Activated T-helper 2 cell treated with anti-CD3 and anti-CD28 coated beads, Interferon-gamma antibody, Interleukin-2, Interleukin-4, amounts not matched to agents 10 μg/mL and 5 μg/mL and 100 μg/mL, durations not matched to agents 14 hours and 24 hours and 36 hours (primary cell): ENCODE measurements at regions not wholly inside any gene's neighbourhood (a gene's known extent, or its start where the extent isn't known, plus 50 kb on each side); places are given as distances from the start of the nearest gene placed in this dataset.

Experiments
- DNase-seq: peaks from one replicate; pipeline ENCODE4 v3.0.0; 2021; ENCODE audit warnings: low spot score
- H3K27ac Mint-ChIP-seq: one replicate; pipeline ENCODE4 v1.8.0; 2021; ENCODE audit warnings: mixed read lengths
- H3K27me3 Mint-ChIP-seq: one replicate; pipeline ENCODE4 v1.8.0; 2021; ENCODE audit warnings: low read depth, mixed read lengths
- H3K36me3 Mint-ChIP-seq: one replicate; pipeline ENCODE4 v1.8.0; 2021; ENCODE audit warnings: low read depth, mixed read lengths
- H3K4me1 Mint-ChIP-seq: one replicate; pipeline ENCODE4 v1.8.0; 2021; ENCODE audit warnings: low read depth, mixed read lengths
- H3K4me3 Mint-ChIP-seq: one replicate; pipeline ENCODE4 v1.8.0; 2021; ENCODE audit warnings: low read depth, mild to moderate bottlenecking, moderate library complexity, mixed read lengths
- H3K9me3 Mint-ChIP-seq: one replicate; pipeline ENCODE4 v1.8.0; 2021; ENCODE audit warnings: mixed read lengths
- intact Hi-C: fragments of 100-400 bp; cut with micrococcal nuclease; formaldehyde crosslinking; loops from one replicate; pipeline ENCODE4 v1.15.1; 2023

DNA sequence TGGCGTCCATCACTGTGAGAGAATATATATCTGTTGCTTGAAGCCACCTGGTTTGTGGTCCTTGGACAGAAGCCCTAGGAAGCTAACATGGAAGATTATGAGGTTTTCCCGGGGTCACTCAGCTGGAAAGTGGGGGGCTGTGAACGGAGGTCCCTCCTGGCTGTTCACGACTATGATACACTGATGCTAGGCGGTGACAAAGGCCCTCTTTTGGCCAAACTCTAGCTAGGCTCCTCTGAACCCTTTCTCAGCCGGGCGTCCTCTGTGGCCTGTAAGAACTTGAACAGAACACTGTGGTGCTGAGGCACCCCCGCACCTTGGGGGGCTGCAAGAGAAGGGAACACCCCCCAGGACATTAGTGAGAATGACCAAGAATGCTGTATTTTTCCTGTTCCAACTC lies 164.6 kb downstream of the TFCP2L1 start:
- Mint-ChIP-seq H3K9me3 (no peaks in the 10 kb centered on the region), H3K27me3 (no peaks in the 10 kb centered on the region), H3K4me3 (no peak overlapping the region), H3K4me1 (no peaks in the 10 kb centered on the region), H3K27ac (no peak overlapping the region), H3K36me3 (no peaks in the 10 kb centered on the region)
- no peak for DNase-seq
- intact Hi-C loops = no loop called here

DNA sequence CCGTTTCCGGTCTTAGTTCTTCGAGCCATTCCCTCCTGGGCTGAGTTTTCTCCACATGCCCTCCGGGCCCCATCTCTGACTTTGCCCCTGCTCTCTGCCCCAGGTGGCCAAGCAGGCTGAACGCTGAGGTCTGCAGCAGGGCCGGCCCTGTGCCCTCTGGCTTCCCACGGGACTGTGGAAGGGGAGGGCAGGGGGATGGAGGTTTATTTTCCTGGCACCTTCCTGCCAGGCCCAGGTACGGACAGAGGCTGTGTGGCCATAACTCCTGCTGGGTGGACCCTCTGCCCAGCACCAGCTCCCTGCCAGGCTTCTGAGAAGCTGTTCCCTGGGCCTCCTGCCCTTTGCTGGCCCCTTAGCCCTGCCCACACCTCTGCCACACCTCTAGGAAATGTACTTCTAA lies 164.0 kb downstream of the TFCP2L1 start:
- intact Hi-C loops = no loop called here
- Mint-ChIP-seq H3K36me3 (no peaks in the 10 kb centered on the region), H3K27me3 (no peaks in the 10 kb centered on the region), H3K4me3 (no peak overlapping the region), H3K9me3 (no peaks in the 10 kb centered on the region), H3K27ac (no peak overlapping the region), H3K4me1 (no peaks in the 10 kb centered on the region)
- no peak for DNase-seq

DNA sequence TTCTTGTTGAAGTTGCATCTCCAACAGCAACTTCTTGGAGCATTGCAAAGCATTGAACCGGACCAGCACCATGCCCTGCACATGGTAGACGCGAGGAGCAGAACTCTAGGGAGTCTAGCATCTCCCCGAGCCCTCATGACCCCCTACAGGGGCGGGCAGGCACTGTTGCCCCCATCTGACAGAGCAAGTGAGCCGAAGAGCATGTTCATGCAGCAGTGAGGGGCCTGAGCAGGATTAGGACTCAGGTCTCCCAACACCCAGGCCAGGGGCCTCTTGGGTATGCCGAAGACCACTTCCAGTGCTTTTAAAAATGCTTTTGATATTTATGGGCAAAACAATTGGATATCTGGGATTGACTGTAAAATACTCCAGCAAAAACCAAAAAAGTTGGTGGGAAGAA lies 163.3 kb downstream of the TFCP2L1 start:
- no peak for DNase-seq
- Mint-ChIP-seq H3K27ac (no peak overlapping the region), H3K9me3 (no peaks in the 10 kb centered on the region), H3K4me1 (no peaks in the 10 kb centered on the region), H3K27me3 (no peaks in the 10 kb centered on the region), H3K4me3 (no peak overlapping the region), H3K36me3 (no peaks in the 10 kb centered on the region)
- intact Hi-C loops = no loop called here

DNA sequence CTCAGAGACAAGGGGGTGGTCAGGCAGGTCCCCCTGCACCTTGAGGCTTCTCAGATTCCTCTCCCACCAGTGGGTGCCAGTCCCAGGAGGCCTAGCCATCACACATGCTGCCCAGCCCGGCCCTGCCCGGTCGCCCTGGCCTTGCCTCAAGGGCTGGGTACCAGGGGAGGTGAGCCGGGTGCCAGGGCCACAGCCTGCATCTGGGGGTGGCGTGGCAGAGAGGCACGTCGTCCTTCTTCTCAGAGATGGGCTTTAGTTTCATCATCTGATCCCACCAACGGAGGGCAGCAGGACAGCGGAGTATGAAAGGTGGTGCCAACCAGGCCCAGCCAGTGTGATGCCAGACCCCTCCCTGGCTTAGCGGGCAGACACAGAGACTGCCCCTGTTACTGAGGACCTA lies 161.7 kb downstream of the TFCP2L1 start:
- Mint-ChIP-seq H3K4me3 (no peak overlapping the region), H3K9me3 (no peaks in the 10 kb centered on the region), H3K27ac (no peak overlapping the region), H3K4me1 (no peaks in the 10 kb centered on the region), H3K27me3 (no peaks in the 10 kb centered on the region), H3K36me3 (no peaks in the 10 kb centered on the region)
- DNase-seq = no peak
- intact Hi-C loops = no loop called here

DNA sequence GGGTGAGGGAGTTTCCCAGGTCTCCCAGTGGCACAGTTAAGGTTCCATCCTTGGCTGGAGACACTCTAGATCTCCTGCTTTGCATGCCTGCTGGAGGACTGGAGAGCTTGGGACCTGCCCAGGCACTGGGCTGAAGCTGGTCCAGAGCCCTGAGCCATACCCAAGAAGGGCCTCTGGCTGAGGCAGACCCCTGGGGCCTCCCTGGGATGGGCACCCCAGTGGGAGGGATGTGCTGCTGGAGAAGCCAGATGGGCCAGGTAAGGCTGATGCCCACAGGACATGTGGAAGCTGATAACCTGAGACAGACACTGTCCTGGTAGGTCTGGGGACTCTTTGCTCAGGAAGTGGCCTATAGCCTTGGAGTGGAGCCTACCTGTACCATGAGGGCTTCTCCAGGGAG lies 160.7 kb downstream of the TFCP2L1 start:
- intact Hi-C loops = no loop called here
- Mint-ChIP-seq H3K27ac (no peak overlapping the region), H3K9me3 (no peaks in the 10 kb centered on the region), H3K4me3 (no peak overlapping the region), H3K4me1 (no peaks in the 10 kb centered on the region), H3K36me3 (no peaks in the 10 kb centered on the region), H3K27me3 (no peaks in the 10 kb centered on the region)
- DNase-seq = no peak

DNA sequence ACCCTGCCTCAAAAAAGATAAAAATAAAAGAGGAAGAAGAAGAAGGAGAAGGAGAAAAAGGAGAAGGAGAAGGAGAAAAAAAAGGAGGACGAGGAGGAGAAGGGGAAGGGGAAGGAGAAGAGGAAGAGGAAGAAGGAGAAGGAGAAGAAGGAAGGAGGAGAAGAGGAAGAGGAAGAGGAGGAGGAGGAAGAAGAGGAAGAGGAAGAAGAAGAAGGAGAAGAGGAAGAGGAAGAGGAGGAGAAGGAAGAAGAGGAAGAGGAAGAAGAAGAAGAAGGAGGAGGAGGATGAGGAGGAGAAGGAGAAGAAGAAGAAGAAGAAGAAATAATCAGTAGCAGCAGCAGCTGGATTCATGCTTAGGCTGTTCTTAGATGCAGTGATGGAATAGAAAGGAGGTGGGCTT lies 159.7 kb downstream of the TFCP2L1 start:
- intact Hi-C loops = no loop called here
- Mint-ChIP-seq H3K27me3 (no peaks in the 10 kb centered on the region), H3K36me3 (no peaks in the 10 kb centered on the region), H3K27ac (no peak overlapping the region), H3K4me1 (no peaks in the 10 kb centered on the region), H3K9me3 (no peaks in the 10 kb centered on the region), H3K4me3 (no peak overlapping the region)
- no peak for DNase-seq

DNA sequence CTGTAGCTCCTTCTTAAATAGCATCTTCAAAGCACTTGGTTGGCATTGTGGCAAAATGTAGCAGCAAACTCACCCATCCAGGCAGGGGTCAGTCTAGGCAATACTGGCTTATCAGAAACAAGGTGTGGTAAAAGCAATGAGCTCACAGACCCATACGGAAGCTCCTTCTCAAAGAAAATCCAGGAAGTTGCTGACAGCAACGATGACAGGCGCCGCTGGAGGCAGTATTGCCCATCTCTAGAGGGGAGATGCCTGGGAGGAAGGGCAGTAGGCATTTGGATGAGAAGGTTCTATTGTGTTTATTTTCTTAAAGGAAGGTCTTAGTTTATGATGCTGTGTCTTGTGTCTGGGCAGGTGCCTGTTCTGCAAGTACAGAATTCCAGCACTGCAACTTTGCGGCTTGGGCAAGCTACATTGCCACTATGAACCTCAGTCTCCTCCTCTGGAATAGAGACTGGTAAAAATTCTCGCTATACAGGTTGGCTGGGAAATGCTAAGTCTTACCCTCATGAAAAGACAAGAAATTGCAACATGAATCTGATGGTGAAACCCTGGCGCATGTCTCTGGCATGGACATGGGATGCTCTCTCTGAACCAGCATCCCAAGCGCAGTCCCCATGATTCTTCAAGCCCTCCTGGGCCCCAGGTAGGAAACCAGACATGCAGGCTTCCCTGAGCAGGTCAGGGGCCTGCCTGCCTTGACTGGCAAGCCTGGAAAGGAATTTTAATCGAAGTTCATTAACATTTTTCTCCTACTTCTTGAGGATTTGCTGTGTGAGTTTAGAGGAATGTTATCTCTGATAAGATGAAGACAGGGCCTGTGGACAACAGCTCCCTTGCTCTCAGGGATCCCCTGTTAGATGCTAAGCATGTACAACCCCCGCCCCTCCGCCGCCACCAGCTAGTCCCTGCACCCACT lies 156.0 kb downstream of the TFCP2L1 start:
- Mint-ChIP-seq H3K4me1 (no peaks in the 10 kb centered on the region), H3K36me3 (no peaks in the 10 kb centered on the region), H3K9me3 (no peaks in the 10 kb centered on the region), H3K27me3 (no peaks in the 10 kb centered on the region), H3K4me3 (no peak overlapping the region), H3K27ac (no peak overlapping the region)
- DNase-seq = no peak
- intact Hi-C loops = no loop called here

DNA sequence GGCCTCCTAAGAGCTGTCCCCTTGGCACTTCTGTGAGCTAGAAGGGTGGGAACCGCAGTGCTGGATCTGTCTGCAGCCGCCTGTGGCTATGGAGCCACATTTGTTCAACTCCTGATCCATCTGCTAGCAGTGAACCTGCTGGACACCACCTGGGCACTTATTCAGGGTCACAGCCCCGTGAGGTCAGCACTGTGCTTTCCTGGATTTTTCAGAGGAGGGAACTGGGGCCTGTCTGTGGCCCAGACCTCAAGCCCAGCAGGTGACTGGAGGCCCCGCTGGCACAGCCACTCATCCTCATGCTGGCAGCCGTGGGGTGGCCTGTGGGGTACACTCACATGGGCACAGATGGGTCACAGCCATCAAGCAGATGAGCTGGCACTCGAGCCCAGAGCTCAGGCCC lies 155.3 kb downstream of the TFCP2L1 start:
- intact Hi-C loops = no loop called here
- H3K27ac Mint-ChIP-seq = no peak overlapping the region
- H3K36me3 Mint-ChIP-seq = no peaks in the 10 kb centered on the region
- DNase-seq = no peak
- H3K9me3 Mint-ChIP-seq = no peaks in the 10 kb centered on the region
- no peaks in the 10 kb centered on the region for H3K27me3 Mint-ChIP-seq
- H3K4me1 Mint-ChIP-seq = no peaks in the 10 kb centered on the region
- no peak overlapping the region for H3K4me3 Mint-ChIP-seq

DNA sequence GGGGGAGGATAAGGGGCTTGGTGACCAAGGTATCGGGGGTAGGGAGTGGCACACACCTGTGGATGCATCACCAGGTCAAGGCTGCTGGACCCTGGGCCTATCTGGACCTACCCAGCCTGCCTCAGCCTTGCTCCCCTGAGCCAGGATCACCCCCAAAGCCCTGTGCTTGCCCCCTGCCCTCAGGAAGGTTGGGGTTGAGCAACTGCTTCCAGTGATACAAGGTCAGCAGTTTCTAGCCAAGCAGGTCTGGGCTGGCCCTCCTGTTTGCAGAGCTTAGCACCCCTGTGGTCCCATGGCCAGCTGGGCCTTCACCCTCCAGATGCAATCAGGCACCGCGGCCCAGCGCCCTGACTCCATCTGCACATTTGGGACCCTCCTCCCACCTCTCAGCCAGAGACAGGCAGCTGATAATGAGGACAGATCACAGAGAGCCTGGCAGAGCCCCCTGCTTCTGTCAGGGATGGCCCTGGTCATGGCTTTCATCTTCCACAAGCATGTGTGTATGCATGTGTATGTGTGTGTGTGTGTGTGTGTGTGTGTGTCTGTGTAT lies 154.6 kb downstream of the TFCP2L1 start:
- Mint-ChIP-seq H3K4me1 (no peaks in the 10 kb centered on the region), H3K27ac (no peak overlapping the region), H3K36me3 (no peaks in the 10 kb centered on the region), H3K4me3 (no peak overlapping the region), H3K9me3 (no peaks in the 10 kb centered on the region), H3K27me3 (no peaks in the 10 kb centered on the region)
- intact Hi-C loops = no loop called here
- no peak for DNase-seq

DNA sequence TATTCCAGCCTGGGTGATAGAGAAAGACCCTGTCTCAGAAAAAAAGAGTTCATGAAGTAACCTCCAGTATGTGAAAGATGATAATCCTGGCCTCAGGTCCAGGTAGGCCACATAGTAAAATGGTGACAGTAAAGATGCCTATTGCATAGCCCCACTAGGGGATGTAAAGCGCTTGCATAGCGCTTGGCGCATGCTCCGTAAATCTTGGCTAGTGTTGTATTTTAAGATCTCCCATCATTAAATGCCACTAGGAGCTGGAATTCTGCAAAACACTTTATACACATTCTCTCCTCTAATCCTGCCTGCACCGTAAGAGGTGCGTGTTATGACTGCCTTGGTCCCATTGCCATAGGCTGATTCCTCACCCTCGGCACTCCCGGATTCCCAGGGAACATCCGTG lies 153.6 kb downstream of the TFCP2L1 start:
- intact Hi-C loops = no loop called here
- no peak overlapping the region for H3K27ac Mint-ChIP-seq
- no peak for DNase-seq
- no peaks in the 10 kb centered on the region for H3K9me3 Mint-ChIP-seq
- no peak overlapping the region for H3K4me3 Mint-ChIP-seq
- no peaks in the 10 kb centered on the region for H3K4me1 Mint-ChIP-seq
- H3K36me3 Mint-ChIP-seq = no peaks in the 10 kb centered on the region
- no peaks in the 10 kb centered on the region for H3K27me3 Mint-ChIP-seq

DNA sequence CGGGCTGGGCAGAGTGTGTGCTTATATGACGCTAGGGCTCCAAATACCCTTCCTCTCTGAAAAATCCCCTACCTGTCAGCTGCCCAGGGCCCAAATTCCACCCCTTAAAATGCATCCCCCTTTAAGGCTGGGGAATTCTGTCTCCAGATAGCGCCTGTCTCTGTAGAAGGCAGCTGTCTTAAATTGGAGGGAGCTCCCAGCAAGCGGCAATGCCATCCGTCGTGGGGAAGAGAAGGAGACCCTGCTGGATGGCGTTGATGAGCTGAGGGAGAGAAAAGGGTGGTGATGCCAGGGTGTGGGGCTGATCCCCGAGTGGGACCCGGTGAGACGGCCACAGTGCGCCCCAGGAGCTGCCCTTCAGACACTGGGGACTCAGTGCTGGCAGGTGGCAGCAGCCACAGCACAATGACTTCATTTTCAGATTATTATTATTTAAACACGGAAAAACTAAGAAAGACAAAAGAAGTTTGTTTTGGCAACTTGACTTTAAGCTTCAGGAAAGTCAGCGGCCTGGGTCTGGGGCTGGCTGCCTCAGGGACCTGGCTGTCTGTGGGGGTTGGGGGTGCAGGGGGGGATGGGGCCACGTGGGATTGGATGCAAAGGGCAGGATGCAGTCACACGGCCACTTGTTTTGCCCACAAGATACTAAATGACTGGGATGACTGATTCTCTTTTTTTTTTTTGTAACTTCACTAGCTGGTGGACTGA lies 152.8 kb downstream of the TFCP2L1 start:
- intact Hi-C loops = no loop called here
- Mint-ChIP-seq H3K4me3 (no peak overlapping the region), H3K27me3 (no peaks in the 10 kb centered on the region), H3K9me3 (no peaks in the 10 kb centered on the region), H3K27ac (no peak overlapping the region), H3K4me1 (no peaks in the 10 kb centered on the region), H3K36me3 (no peaks in the 10 kb centered on the region)
- DNase-seq = no peak

DNA sequence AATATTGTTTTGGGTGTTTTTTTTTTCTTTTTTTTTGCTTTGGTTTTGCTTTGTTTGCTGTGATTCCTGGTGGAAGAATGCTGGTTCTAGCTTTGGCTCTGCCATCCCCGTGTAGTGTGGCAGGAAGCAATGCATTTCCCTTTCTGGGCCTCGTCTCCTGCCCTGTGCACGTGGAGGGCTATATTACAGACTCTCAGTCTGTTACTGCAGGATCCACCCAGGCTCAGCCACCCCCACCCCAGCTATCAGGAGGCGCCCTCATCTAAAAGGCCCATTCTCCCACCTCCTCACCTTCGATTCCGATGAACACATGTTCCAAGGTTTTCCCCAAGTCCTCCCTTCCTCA lies 152.3 kb downstream of the TFCP2L1 start:
- Mint-ChIP-seq H3K4me3 (no peak overlapping the region), H3K27ac (no peak overlapping the region), H3K36me3 (no peaks in the 10 kb centered on the region), H3K9me3 (no peaks in the 10 kb centered on the region), H3K4me1 (no peaks in the 10 kb centered on the region), H3K27me3 (no peaks in the 10 kb centered on the region)
- DNase-seq = no peak
- intact Hi-C loops = no loop called here

DNA sequence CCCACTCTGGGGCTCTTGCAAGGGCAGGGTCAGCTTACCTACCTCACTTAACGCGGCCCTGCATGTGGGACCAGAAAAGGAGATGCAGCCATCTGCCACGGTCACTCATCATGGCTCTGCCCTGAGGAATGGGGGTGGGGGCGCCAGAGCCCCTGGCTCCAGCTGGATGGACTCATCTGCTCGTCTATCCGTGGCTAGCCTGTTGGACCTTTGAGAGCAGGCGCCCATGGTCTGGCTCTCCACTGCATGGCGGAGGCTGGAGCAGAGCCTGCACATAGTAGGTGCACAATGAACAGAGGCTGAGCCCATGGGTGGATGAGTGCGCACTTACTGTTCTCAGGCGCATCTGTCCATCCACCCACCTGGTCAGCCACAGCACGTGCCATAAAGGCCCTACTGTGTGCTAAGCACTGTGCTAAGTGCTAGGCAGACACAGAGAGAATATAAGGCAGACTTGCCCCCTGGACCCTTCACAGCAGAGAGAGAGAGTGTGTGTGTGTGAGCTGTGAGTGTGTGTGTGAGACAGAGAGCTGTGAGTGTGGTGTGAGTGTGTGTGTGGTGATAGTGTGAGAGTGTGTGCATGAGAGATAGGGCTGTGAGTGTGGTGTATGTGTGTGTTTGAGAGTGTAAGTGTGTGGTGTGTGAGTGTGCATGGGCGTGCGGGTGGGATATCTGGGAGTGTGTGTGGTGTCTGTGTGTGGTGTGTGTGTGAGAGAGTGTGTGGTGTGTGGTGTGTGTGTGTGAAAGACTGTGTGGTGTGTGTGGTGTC lies 151.3 kb downstream of the TFCP2L1 start:
- no peaks in the 10 kb centered on the region for H3K36me3 Mint-ChIP-seq
- intact Hi-C loops = no loop called here
- no peaks in the 10 kb centered on the region for H3K27me3 Mint-ChIP-seq
- H3K9me3 Mint-ChIP-seq = no peaks in the 10 kb centered on the region
- no peak overlapping the region for H3K4me3 Mint-ChIP-seq
- no peak overlapping the region for H3K27ac Mint-ChIP-seq
- H3K4me1 Mint-ChIP-seq = no peaks in the 10 kb centered on the region
- DNase-seq = no peak
